ENCODE measurements at regions not wholly inside any gene's neighbourhood (a gene's known extent, or its start where the extent isn't known, plus 50 kb on each side); places are given as distances from the start of the nearest gene placed in this dataset.
"Not testable (repeated sequence)": the region's sequence is repeated elsewhere in the genome, so short reads cannot be mapped to it uniquely, and the experiment has no call there.

DNA sequence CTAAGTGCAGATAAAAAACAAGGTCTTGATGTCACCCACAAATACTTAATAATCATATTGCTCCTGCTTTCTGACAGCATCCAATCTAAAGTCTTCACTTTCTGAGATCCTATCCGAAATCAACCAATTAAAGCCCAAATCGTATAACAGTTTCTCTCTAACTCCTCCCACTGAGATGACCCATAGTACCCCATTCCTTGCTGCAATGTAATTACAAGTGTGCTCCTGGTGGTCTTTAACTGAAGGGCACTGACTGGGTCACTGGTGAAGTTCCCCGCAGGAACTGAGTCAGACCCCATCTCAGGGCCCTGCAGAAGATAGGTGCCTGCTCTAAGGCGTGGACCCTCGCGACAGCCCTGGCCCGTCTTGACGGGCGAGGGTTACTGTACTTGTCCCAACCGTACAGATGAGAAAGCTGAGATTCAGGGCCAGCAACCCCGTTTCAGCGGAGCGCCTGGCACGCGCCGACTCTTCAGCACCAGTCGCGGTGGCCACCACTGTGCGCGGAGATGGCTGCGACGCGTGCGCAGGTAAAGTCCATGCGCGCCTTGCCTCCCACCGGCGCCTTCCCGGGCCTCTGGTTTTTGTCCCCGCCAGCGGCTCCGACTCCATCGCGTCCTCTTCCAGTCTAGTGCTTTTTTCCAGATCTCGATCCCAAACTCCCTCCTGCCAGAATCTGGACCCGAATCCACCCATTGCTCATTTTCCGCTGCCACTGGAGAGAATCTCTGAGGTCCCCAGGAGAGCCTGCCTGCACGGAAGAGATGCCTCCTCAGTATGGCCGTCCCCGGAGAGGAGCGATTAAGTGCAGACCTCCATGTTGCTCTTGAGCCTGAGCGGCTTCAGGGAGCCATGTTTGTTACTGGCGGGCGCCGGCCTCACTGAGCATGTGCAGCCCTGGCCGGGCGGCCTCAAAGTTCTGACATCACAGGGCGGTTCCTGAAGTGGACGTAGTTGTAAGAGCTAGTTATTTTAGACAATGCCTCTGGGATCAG is 541.7 kb downstream of the SPATA31A6 start:
- not testable (repeated sequence) for TF ChIP-seq CTCF (IDR thresholded peaks at IDR 0.05; ENCODE audit: insufficient read depth, low read length); GABPA (IDR thresholded peaks at IDR 0.05; ENCODE audit: low read depth); REST (IDR thresholded peaks at IDR 0.05; ENCODE audit: insufficient replicate concordance, low read depth)
